HEK293T (cell line): ENCODE measurements at regions not wholly inside any gene's neighbourhood (a gene's known extent, or its start where the extent isn't known, plus 50 kb on each side); places are given as distances from the start of the nearest gene placed in this dataset.

Experiments
- CTCF ChIA-PET: fragments of 350-600 bp; formaldehyde crosslinking; extraction: SDS; loops from one replicate; lab custom pipeline; 2021; ENCODE audit warnings: antibody characterized with exemption, inconsistent platforms; lab: Yijun Ruan, JAX
- POLR2A ChIA-PET: fragments of 350-600 bp; formaldehyde crosslinking; extraction: SDS; loops from one replicate; lab custom pipeline; 2020; ENCODE audit warnings: antibody characterized with exemption, inconsistent platforms; lab: Yijun Ruan, JAX
- DNase-seq: peaks from one replicate; pipeline ENCODE4 v3.0.0; 2012; ENCODE audit warnings: mixed read lengths; ENCODE audit errors: extremely low spot score
- ARNT ChIP-seq: fragments of 450-650 bp; IDR thresholded peaks from 2 replicates; pipeline ENCODE4 v1.6.1; 2017; ENCODE audit warnings: mild to moderate bottlenecking
- BHLHE40 ChIP-seq: fragments of 450-650 bp; IDR thresholded peaks from 2 replicates; pipeline ENCODE4 v1.6.1; 2016; ENCODE audit warnings: mild to moderate bottlenecking, moderate library complexity, borderline replicate concordance
- CTBP1 ChIP-seq: fragments of 450-650 bp; IDR thresholded peaks from 2 replicates; pipeline ENCODE4 v1.6.1; 2016; ENCODE audit warnings: borderline replicate concordance
- ELF4 ChIP-seq: fragments of 450-650 bp; IDR thresholded peaks from 2 replicates; pipeline ENCODE4 v1.6.1; 2017; ENCODE audit warnings: antibody characterized with exemption
- FOXA1 ChIP-seq: fragments of 450-650 bp; IDR thresholded peaks from 2 replicates; pipeline ENCODE4 v1.6.1; 2016; ENCODE audit warnings: mild to moderate bottlenecking
- FOXK2 ChIP-seq: fragments of 450-650 bp; IDR thresholded peaks from 2 replicates; pipeline ENCODE4 v1.6.1; 2016; ENCODE audit warnings: mild to moderate bottlenecking
- FOXM1 ChIP-seq: fragments of 450-650 bp; IDR thresholded peaks from 2 replicates; pipeline ENCODE4 v1.6.1; 2017; ENCODE audit warnings: mild to moderate bottlenecking, borderline replicate concordance
- HDGF ChIP-seq: fragments of 450-650 bp; IDR thresholded peaks from 2 replicates; pipeline ENCODE4 v1.6.1; 2017; ENCODE audit warnings: antibody characterized with exemption, borderline replicate concordance
- L3MBTL2 ChIP-seq: fragments of 450-650 bp; conservative IDR thresholded peaks from 2 replicates; pipeline ENCODE4 v1.6.1; 2016; ENCODE audit warnings: mild to moderate bottlenecking
- LEF1 ChIP-seq: fragments of 450-650 bp; IDR thresholded peaks from 2 replicates; pipeline ENCODE4 v1.6.1; 2017; ENCODE audit warnings: mild to moderate bottlenecking, borderline replicate concordance
- NFRKB ChIP-seq: fragments of 450-650 bp; IDR thresholded peaks from 2 replicates; pipeline ENCODE4 v1.6.1; 2016; ENCODE audit warnings: mild to moderate bottlenecking, moderate library complexity
- PKNOX1 ChIP-seq: fragments of 450-650 bp; IDR thresholded peaks from 2 replicates; pipeline ENCODE4 v1.6.1; 2016
- SP1 ChIP-seq: fragments of 450-650 bp; IDR thresholded peaks from 2 replicates; pipeline ENCODE4 v1.6.1; 2017
- SUZ12 ChIP-seq: fragments of 450-650 bp; IDR thresholded peaks from 2 replicates; pipeline ENCODE4 v1.6.1; 2016; ENCODE audit warnings: mild to moderate bottlenecking
- TARDBP ChIP-seq: fragments of 450-650 bp; IDR thresholded peaks from 2 replicates; pipeline ENCODE4 v1.6.1; 2016
- ZNF384 ChIP-seq: fragments of 450-650 bp; IDR thresholded peaks from 2 replicates; pipeline ENCODE4 v1.6.1; 2016

GRCh38 chrX:39929379-39930025 lies 168.3 kb downstream of the BCOR start:
- POLR2A ChIA-PET = interaction anchor here (1.1 kb wide), 1 partner anchor 39 kb away, joined by 3 read pairs; no protein-coding TSS in a partner anchor
- no peak for DNase-seq
- CTCF ChIA-PET = interaction anchor here (0.7 kb wide), 1 partner anchor 19 kb away, joined by 3 read pairs; no protein-coding TSS in a partner anchor
- TF ChIP-seq BHLHE40 (no peak), FOXA1 (no peak), NFRKB (no peak), ARNT (no peak), PKNOX1 (no peak), L3MBTL2 (no peak), ELF4 (no peak), SUZ12 (no peak), FOXM1 (no peak), SP1 (no peak), TARDBP (no peak), HDGF (no peak), FOXK2 (no peak), LEF1 (no peak), CTBP1 (no peak), ZNF384 (no peak)

- DNase-seq = no peak
- ChIA-PET POLR2A (no interaction called here), CTCF (no interaction called here)
- TF ChIP-seq TARDBP = no peak
These were observed 166.8 kb downstream of the BCOR start for GRCh38 chrX:39930786-39931528.

GRCh38 chrX:39931529-39932282 lies 166.1 kb downstream of the BCOR start:
- DNase-seq = no peak
- CTCF ChIA-PET = no interaction called here
- POLR2A ChIA-PET = no interaction called here
- no peak for TF ChIP-seq NFRKB
- no peak for TF ChIP-seq CTBP1
- no peak for TF ChIP-seq HDGF
- no peak for TF ChIP-seq FOXA1
- TF ChIP-seq SUZ12 = no peak
- TF ChIP-seq ELF4 = no peak
- TF ChIP-seq BHLHE40 = no peak
- TF ChIP-seq TARDBP = no peak
- no peak for TF ChIP-seq LEF1
- TF ChIP-seq PKNOX1 = no peak
- TF ChIP-seq SP1 = no peak

GRCh38 chrX:39935411-39936064 lies 162.2 kb downstream of the BCOR start:
- POLR2A ChIA-PET = interaction anchor here (0.6 to 0.7 kb wide), 2 partner anchors 162 to 205 kb away, joined by 3 to 4 read pairs; partner anchors contain the start of gene BCOR
- CTCF ChIA-PET = no interaction called here
- no peak for TF ChIP-seq FOXK2
- TF ChIP-seq LEF1 = no peak
- TF ChIP-seq ARNT = no peak
- TF ChIP-seq PKNOX1 = no peak
- no peak for TF ChIP-seq ELF4
- TF ChIP-seq TARDBP = no peak
- DNase-seq = no peak

- POLR2A ChIA-PET = interaction anchor here (0.7 kb wide), 1 partner anchor 76 kb away, joined by 3 read pairs; no protein-coding TSS in a partner anchor
- no peak for TF ChIP-seq CTBP1
- TF ChIP-seq ZNF384 = no peak
- TF ChIP-seq PKNOX1 = no peak
- no peak for TF ChIP-seq FOXK2
- no peak for TF ChIP-seq BHLHE40
- no peak for TF ChIP-seq FOXM1
- TF ChIP-seq HDGF = no peak
- no peak for DNase-seq
- CTCF ChIA-PET = no interaction called here
These were observed 160.6 kb downstream of the BCOR start for GRCh38 chrX:39936886-39937770.
